Activated CD8-positive, alpha-beta memory T cell treated with anti-CD3 and anti-CD28 coated beads, Interleukin-2, amount 50 U/mL, for 24 hours (primary cell): ENCODE measurements at regions not wholly inside any gene's neighbourhood (a gene's known extent, or its start where the extent isn't known, plus 50 kb on each side); places are given as distances from the start of the nearest gene placed in this dataset.

Source experiments
- DNase-seq: peaks from one replicate; pipeline ENCODE4 v3.0.0-alpha.2; 2020; ENCODE audit errors: extremely low read depth

DNA sequence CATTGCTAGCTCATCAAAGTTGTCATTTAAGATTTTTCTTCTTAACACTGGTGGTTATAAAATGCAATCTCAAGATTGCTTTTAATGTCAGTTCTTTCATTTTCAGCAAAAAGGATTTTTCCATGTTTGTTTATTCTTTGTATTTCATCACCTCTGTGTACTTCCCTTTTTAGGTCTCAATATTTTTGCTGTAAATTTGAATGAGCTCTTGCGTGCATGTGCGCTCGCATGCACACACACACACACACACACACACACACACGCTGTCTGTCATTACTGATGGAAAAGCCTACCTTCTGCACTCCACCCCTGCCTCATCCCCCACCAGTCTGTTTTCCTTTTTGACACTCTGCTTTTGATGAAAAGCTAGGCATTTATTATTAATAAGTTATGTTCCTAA, 85.3 kb upstream of the FYN start:
- DNase-seq: no peak

DNA sequence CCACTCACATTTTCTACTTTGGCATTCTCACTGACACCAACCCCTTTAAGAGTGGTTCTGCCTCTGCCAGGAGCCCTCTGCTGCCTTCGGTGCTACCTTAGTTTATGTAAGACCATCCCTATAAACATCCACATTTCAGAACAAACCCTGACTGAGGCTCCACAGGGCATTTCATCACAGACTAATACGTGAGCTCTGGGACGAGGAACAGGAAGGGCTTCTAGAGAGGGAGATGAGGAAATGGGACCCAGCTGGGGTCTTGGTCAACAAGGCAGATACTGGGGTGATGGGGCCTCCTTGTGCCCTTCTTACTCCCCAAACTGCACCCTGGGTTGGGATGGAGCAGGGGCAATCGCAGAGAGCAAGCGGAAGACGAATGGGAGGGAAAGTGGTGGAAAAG, 86.5 kb upstream of the FYN start:
- no peak for DNase-seq

DNA sequence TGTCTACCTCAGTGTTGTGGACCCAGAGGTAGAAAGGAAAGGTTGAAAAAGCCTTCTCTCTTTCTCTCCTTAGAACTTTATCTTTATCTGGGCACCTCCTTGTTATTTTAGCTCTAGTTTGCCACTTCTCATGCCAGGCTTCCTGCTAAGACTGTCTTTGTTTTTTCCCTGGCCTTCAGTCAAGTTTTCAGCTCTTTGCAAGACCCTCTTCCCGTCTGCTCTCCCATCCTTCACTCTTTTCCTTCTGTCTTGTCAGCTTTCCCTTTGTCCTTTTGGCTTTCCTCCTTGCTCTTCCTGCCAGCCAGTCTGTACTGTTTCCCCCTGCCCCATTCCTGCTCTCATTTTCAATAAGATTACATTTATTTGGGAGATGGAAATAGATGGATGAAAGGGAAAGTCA, 86.8 kb upstream of the CCN6 start:
- no peak for DNase-seq

DNA sequence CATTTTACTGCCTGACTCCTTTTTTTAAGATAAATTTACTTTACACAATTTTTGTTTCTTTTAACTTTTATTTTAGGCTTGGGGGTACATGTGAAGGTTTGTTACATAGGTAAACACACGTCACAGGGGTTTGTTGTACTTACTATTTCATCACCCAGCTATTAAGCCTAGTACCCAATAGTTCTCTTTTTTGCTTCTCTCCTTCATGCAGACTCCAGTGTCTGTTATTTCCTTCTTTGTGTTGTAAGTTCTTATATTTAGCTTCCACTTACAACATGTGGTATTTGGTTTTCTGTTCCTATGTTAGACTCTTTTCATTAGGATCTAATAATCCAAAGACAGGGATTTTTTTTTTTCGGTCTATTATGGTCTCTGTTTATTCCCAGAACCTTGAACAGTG, 83.5 kb upstream of the CCN6 start:
- no peak for DNase-seq

DNA sequence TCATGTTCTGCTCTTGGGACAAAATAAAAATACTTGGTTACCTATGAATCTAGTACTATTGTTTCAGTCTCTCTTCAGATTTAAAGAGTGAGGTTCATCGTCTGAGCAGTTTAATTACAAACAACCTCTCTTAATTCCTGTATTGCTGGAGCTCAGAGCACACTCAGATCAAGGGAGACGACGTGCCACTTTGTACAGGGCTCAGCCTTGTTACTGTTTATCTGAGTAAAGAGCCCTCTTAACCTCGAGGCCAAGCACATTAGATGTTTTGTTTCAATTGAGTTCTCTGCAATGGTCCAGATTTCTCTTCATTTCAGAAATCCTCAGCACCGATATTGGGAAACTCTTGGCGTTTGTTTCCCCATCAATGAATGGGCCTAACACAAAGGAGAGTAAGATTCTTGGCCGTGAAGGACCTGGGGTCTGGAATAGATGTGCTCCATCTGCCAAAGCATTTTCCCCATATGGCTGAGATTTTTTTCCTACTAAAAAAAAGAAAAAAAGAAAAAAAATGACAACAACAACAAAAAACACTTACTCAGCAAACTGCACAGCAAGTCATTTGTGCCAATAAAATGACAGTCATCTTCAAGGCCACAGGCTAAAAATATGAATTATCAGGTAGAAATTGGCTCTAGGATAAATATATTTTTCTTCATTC, 82.6 kb upstream of the CCN6 start:
- no peak for DNase-seq

DNA sequence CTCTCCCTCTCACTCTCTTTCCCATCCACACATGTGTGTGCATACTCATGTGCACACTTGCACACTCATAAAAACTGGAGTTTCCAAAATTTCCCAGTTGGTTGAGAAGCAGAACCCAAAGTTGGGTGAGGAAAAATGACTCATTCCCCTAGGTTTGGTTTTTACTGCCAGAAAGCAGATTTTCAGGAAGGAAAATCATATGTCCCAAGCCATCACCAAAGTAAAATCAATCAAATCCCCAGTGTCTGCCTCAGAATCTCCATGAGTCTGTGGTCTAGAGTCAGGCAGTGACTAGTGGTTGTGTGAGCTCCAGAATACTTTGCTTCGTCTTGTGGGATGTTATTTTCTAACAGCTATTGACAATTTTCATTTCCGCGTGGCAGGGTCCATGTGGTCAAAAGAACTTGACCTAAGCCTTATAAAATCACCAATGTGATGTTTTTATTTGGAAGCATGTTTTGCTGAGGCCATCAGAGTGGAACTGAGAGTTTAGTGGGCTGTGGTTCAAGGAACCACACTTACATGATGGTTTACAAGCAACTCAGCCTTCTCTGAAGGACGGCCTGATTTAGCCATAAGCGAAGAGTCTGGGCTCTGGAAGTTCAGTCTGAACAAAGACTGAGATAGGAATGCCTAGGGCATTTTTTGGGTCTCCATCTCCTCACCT, 81.9 kb upstream of the CCN6 start:
- DNase-seq: no peak

DNA sequence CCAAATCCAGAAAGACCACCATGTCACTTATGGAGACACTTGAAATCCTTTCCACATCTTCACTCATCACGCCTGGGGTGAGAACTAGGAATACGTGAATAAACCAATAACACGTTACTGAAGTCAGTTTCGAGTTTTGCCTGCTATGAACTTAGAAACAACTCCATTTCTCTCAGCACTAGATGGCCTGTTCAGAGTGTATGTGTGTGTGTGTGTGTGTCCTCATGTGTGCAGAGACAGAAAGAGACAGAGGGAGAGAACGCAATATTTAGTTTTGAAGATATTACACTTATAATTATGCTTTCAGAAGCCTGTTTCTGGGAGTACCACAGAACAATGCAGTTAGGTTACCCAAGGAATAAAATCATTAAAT, 81.2 kb upstream of the CCN6 start:
- no peak for DNase-seq

DNA sequence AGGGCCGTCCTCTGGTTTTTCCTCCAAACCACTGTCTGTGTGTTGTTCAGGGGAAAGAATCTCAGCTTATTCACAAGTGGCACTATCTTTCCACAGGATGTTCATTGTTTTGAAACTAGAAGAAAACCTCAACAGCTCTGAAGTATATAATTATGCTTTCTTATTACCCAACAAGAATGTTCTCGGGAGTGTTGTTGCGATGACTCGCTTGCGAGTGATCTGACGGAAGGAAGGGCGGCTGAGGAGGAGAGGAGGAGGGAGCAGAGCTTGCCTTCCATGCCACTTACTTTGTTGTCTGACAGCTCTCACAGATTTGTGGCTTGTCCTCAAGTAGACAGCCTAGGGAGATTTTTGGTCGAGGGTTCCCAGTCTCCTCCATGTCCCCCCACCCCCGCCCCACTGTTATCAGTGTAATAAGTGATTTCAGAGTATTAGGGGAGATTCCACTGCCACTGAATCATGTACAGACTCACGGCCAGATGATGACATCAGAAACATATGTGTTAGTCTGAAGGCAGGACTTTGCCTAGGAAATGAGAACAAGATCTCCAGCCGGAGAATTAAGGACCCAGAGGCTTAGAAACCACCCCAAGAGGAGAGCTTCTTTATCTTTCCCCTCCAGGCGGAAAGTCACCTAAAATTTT, 80.7 kb upstream of the CCN6 start:
- no peak for DNase-seq

DNA sequence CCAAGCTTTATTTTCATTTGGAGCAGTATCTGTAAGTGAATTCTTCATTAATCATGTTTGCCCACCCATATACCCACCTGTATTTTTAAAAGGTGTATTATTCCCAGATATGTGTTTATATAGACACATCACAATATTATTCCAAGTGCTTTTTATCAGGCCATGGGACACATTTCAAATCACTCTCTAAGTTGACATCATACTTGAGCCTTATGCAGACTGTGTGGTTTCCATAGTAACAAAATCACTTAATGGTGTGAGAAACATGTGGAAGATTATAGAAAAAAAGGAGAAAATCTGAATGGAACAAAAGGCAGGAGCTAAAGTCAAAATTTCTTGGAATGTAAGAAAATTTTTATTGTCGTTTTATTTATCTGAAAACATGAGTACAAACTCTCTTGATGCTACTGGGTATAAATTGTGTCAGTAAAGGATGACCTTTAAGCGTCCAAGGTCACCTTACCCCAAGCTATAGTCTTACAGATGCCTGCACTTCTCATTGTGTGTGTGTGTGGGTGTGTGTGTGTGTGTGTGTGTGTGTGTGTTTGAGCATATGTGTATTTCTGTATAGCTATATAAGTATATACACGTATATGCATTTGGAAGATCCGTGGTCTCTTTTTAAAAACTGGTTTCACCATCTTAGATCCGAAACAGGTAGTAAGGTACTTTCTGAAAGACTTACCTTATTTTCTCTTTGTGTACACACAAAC, 79.8 kb upstream of the CCN6 start:
- no peak for DNase-seq

DNA sequence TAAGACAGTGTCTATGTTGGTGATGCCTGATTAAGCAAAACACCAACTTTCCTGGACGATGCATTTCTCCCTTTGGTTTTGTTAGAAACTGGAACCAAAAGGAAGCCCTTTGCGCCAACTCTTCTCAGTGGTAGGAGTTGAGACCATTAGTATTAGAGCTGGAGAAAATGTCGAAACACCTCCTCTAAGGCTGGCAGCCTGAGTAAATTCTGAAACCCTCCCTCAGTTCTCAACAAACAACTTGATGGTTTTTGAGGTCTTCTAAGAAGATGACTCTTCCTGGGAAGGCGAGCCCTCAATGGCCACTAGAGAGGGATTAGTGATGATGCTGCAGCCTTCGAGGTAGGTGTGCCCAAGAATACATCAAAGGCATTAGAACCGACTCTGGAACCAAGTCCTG, 78.4 kb upstream of the CCN6 start:
- DNase-seq: no peak

DNA sequence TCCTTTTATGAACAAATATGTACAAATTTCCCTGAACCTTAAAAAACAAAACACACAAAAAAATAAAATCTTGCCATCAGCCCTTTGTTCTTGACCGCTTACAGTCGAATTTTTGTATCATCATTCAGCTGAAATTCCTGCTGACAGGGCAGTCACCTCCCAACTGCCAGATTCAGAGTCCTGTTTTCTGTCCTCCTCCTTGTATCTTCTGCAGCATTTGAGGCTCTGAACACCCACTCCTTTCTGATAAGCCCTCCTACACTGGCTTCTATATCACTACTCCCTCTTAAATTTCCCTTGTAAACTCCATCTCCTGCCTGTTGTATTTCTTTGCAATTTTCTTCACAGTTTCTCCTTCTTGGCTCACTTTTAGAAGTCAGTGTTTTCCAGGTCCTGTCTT, 77.8 kb upstream of the CCN6 start:
- DNase-seq: no peak

DNA sequence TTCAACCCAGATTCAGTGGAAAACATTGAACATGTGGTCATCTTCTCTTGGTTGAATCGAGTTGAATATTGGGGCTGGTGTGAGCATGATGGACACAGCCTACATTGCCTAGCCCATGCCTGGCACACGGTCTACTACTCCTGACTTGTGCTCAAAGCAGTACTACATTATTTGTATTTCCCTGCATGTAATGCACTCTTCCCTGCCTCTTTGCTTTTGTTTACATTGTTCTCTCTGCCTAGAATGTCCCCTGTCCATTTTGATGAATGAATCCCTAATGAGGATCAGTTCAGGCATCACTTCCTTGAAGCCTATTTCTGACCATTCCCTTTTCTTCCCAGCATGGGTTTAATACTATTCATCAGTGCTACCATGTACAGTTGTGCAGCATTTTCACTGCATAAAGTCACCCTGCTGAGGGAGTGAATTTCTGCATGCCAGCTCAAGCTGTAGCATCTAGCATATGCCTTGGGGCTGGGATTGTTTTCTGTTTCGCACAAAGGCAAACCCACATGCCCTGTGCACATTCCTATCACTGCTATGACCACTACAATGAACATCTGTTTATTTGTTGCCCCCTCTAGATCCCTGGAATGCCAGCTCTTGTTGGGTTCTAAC, 75.3 kb upstream of the CCN6 start:
- no peak for DNase-seq

DNA sequence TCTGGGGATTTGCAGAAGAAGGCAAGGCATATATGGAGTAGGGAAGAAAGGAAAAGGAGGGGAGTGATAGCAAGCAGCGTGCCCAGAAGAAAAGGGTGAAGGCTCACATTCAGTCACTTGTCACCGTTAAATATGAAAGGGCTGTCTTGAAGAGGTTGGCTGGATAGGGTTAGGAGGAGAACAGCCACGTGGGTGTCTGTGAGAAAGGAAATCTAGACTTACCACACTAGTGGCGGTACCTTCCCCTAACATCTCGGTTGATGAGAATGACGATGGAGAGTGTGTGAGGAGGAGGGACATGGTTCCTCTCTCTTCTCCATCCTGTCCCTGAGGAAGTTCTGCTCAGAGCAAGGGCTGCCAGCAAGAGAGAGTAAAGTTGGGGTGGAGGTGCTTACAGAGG, 74.3 kb upstream of the CCN6 start:
- no peak for DNase-seq

DNA sequence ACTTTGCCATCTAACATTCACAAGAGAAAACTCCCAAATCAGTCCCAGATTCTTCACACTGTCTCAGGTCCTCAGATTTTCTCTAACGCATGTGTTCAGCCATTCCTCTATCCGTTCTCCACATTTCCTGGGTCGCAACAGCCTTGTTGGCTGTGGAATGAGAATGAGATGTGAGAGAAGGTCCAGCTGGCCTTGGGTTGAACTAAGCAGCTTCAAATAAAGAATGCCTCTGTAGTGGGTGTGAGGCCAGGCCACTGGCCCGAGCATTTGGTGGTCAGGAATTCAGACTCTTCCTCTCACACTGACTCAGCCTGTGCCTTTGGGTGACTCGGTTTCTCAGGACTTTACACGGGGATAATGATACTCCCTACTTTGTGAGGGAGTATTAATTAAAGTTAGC, 73.8 kb upstream of the CCN6 start:
- no peak for DNase-seq

DNA sequence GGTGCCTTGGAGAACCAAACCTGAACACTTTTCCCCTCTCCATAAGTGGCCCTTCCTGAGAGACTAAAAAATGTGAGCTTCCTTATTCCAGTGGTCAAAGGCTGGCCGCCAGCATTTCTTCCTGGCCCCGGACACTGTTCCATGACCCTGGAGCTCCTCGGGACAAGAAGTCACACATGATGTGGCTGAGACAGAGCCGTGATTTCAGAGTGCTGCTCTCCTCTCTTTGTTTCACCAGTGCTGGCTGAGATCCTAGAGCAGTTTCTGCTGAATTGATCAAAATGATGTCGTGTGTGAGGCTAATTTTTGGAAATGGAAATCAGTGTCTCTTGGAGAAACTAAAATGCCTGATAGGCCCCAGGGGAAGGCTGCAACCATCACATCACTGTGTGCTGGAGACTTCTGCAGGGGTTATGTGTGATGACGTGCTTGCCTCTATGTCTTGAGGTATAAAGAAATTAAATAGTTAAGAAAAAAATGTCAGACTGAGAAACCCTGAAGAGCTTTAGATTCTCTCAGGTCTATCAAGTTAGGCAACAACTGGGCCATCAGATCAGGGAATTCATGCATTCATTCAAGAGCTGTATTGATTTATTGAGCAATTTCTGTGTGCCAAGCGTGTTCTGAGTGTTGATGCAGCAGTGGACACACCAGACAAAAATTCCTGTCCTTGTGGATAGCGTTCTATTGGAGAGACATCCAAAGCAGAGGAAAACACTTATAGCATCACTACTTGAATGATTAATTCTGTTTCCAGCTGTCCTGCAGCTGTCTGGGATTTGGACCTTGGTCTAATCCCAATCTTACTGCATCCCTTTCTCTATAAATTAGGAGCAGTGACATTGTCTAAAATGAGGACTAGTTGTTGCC, 72.7 kb upstream of the CCN6 start:
- no peak for DNase-seq

DNA sequence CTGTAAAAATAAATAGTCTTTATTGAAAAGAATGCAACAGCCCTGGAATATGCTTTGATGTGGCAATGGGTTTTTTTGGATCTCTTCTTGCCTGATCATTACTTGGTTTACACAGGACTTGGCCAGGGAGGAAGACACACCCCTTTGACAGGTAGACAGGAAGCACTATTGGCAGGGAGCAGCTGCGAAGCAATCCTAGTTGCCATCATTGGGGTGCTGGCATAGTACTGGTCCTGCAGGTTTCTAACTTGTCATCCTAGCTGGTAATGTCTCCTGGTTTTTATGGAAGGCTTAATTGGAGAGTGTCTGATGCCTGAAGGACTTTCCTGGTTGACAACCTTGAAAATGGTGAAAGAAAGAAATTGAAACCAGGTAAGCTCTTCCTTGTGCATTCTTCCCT, 71.2 kb upstream of the CCN6 start:
- DNase-seq: no peak

DNA sequence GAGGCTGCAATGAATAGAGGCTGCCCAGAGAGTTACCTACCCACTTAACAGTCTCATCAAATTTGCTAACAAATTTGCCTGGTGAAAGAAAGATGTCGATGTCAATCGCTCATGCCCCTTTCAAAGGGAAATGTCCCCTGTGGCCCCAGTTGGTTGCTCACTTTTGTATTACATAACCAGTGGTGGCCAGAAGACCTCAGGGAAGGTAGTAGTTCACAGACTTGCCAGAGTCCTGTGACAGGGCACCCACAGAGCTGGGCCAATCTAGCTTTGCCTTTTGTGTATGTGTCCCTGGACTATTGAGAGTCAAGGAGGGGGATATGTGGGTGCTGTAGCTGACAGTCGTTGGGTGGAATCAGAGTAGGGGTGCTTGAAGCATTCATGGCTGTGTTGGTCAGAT, 70.7 kb upstream of the CCN6 start:
- no peak for DNase-seq

DNA sequence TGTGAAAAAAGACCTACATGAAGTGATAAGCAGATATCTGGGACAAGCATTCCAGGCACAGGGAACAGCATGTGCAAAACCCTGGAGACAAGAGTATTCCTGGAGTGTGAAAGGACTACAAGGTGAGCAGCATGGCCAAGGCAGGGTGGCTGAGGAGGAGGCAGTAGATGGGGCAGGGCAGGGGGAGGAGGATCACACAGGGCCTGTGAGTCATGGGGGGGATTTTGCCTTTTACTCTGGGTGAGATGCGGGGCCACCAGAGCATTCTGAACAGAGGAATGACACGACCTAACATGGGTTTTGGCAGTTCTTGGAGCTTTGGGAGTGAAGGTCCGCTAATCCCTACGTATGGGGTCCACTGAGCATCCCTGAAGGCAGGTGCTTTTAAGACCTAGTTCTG, 69.8 kb upstream of the CCN6 start:
- no peak for DNase-seq

DNA sequence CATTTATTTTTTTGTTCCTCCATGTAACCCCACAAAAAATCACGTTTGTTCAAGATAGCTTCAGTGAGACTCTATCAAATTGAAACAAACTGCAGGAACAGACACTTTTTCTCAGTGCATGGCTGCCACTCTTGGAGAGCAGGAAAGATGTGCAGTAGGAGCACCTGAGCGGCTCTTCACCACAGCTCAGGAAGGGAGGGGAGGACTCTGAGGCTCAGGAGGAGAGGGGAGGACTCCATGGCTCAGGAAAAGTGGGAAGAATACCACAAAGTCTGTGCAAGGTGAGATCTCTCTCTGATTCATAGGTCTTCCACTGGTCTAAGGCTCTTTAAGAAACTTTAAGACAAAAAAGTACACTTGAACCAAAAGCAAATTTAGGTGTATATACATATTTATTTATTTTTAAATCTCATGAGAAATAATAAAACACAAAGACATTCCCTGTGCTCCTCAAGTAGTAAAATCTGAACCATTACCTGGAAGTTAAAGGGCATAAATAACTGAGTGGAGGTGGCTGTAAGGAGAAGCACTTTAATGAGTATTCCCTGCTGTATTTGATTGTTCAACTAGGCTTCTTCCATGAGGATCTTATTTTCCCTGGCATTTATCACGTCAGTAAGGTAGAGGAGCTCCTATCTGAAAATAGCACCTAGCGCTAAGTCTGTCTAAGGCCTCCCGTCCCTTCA, 69.2 kb upstream of the CCN6 start:
- no peak for DNase-seq

DNA sequence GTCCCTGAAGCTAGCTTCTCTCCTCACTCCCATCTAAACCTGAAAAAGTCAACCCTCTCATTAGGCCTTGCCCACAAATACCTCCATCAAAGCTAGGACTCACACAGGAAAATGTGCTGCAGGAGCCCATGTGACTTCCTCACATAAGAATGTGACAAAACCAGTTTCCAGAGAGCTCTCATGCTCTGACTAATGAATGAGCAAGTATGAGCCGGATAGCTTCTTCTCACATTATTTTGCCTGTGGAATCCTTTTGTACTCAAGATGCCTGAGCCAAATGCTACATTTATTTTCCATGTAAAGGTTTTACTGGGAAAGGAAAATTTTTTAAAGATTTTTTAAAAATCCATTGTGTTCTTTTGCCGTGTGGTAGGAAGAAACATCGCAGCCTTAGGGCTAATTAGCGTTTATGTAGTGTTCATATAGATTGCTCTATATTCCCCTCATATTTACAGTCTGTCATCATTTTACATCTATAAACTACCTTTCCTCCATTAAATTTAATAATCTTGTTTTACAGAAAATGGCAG, 68.6 kb upstream of the CCN6 start:
- DNase-seq: no peak

DNA sequence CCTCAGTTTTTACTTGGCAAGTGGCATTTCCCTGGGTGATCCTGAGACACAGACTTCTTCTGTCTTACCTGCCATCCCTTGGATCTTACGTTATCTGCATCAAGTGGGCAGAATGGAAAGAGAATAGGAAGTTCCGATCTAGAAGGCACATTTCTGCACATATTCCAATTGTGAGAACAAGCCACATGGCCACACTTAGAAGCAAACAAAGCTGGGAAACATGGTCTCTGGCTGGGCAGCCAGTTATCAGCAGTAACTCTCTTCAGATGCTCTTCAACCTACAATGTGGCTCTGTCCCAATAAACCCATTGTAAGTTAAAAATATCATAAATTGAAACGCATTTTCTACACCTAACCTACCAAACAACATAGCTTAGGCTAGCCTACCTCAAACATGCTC, 67.3 kb upstream of the CCN6 start:
- DNase-seq: no peak
